ENCODE measurements at regions not wholly inside any gene's neighbourhood (a gene's known extent, or its start where the extent isn't known, plus 50 kb on each side); places are given as distances from the start of the nearest gene placed in this dataset.

- H3K4me3 ChIP-seq = no peak overlapping the region
- H3K9me3 ChIP-seq = no peaks in the 10 kb centered on the region
- no peak for DNase-seq
- H3K36me3 ChIP-seq = no peaks in the 10 kb centered on the region
- intact Hi-C loops (cut with DNase I) = no loop called here
- no peak overlapping the region for H3K27ac ChIP-seq
- no peak for TF ChIP-seq POLR2AphosphoS5 (IDR thresholded peaks at IDR 0.05)
- no peak for TF ChIP-seq CTCF (IDR thresholded peaks at IDR 0.05)
- TF ChIP-seq POLR2A (IDR thresholded peaks at IDR 0.05) = no peak
- TF ChIP-seq EP300 (IDR thresholded peaks at IDR 0.05) = no peak
- H3K27me3 ChIP-seq = no peaks in the 10 kb centered on the region
- no peaks in the 10 kb centered on the region for H3K4me1 ChIP-seq
Observed at GRCh38 chr4:159649237-159649636, 546.4 kb downstream of the RAPGEF2 start.

- Histone ChIP-seq H3K4me1 (no peaks in the 10 kb centered on the region), H3K27me3 (no peaks in the 10 kb centered on the region), H3K27ac (no peak overlapping the region), H3K36me3 (no peaks in the 10 kb centered on the region), H3K4me3 (no peak overlapping the region), H3K9me3 (no peaks in the 10 kb centered on the region)
- intact Hi-C loops (cut with DNase I) = no loop called here
- 34 to 38% methylated on average over 1 of the region's 1 CpG for WGBS, 2 donors
- DNase-seq = no peak
- TF ChIP-seq POLR2A (IDR thresholded peaks at IDR 0.05) = no peak
- no peak for TF ChIP-seq EP300 (IDR thresholded peaks at IDR 0.05)
- no peak for TF ChIP-seq POLR2AphosphoS5 (IDR thresholded peaks at IDR 0.05)
- no peak for TF ChIP-seq CTCF (IDR thresholded peaks at IDR 0.05)
Observed at GRCh38 chr4:159652871-159653270, 550.0 kb downstream of the RAPGEF2 start.

DNA sequence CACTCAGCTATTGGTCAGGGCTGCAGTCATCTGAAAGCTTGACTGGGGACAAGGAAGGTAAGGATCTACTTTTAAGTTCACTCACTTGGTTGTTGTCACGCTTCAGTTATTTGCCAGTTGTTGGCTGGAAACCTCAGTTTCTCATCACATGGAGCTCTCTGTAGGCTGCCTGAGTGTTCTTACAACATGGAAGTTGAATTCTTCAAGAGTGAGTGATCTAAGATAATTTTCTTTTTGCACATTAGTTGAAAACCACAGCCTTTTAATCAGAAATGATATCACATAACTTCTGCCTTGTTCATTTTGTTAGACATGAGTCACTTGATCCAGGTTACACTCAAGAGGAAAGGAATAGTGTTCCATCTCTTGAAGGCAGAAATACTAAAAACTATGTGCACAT is 552.7 kb downstream of the RAPGEF2 start:
- intact Hi-C loops (cut with DNase I) = no loop called here
- WGBS, 2 donors = 1 to 45% methylated on average over 1 of the region's 1 CpG
- Histone ChIP-seq H3K36me3 (no peaks in the 10 kb centered on the region), H3K27me3 (no peaks in the 10 kb centered on the region), H3K9me3 (no peaks in the 10 kb centered on the region), H3K4me1 (no peaks in the 10 kb centered on the region), H3K4me3 (no peak overlapping the region), H3K27ac (no peak overlapping the region)
- no peak for TF ChIP-seq EP300 (IDR thresholded peaks at IDR 0.05)
- TF ChIP-seq POLR2A (IDR thresholded peaks at IDR 0.05) = no peak
- no peak for TF ChIP-seq POLR2AphosphoS5 (IDR thresholded peaks at IDR 0.05)
- no peak for TF ChIP-seq CTCF (IDR thresholded peaks at IDR 0.05)
- DNase-seq = no peak

DNA sequence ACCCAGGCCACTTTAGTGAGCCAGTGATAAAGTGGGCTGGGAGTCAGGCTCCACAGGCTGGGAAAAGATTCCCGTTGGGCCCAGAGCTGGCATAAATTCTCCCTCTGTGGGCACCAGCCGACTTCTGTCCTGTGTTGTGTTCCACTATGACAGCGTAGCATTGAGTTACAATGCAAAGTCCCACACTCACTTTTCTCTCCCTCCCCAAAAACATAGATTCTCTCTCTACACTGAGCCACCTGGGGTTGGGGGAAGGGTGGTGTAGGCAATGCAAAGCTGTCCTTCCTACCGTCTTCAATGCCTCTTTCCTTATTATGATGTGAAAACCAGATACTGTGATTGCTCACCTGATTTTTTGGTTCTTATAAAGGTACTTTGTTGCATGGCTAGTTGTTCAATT is 566.2 kb downstream of the RAPGEF2 start:
- Histone ChIP-seq H3K27me3 (no peaks in the 10 kb centered on the region), H3K27ac (no peak overlapping the region), H3K9me3 (no peaks in the 10 kb centered on the region), H3K36me3 (no peaks in the 10 kb centered on the region), H3K4me1 (no peaks in the 10 kb centered on the region), H3K4me3 (no peak overlapping the region)
- intact Hi-C loops (cut with DNase I) = no loop called here
- no peak for DNase-seq
- TF ChIP-seq POLR2AphosphoS5 (IDR thresholded peaks at IDR 0.05) (no peak), POLR2A (IDR thresholded peaks at IDR 0.05) (no peak), EP300 (IDR thresholded peaks at IDR 0.05) (no peak), CTCF (IDR thresholded peaks at IDR 0.05) (no peak)
- 79 to 86% methylated on average over 4 of the region's 4 CpGs for WGBS, 2 donors

DNA sequence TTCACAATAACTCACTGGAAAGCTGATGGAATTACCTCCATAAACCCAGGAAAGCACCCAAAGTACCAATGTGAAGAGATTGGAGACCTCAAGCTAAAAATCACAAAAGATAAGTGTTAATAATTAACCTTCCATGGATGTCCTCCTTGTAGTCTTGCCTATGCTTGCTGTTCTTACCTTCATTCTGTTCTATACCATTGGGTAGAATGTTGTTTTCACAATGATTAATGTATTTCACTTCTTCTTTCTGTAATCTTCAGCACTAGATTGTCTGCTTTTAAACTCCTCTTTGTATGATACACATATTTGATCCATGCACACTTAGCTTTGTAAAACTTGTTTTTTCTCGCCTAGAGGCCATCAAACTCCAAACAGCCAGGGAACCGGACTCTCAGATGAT is 570.3 kb downstream of the RAPGEF2 start:
- no peak for DNase-seq
- WGBS, 2 donors = 54 to 86% methylated on average over 2 of the region's 2 CpGs
- Histone ChIP-seq H3K9me3 (no peaks in the 10 kb centered on the region), H3K4me1 (no peaks in the 10 kb centered on the region), H3K4me3 (no peak overlapping the region), H3K27me3 (no peaks in the 10 kb centered on the region), H3K27ac (no peak overlapping the region), H3K36me3 (no peaks in the 10 kb centered on the region)
- intact Hi-C loops (cut with DNase I) = no loop called here
- TF ChIP-seq POLR2A (IDR thresholded peaks at IDR 0.05) (no peak), POLR2AphosphoS5 (IDR thresholded peaks at IDR 0.05) (no peak), CTCF (IDR thresholded peaks at IDR 0.05) (no peak), EP300 (IDR thresholded peaks at IDR 0.05) (no peak)

Data from sigmoid colon (tissue), 6 donors.